Fibroblast of lung (primary cell): ENCODE measurements at regions not wholly inside any gene's neighbourhood (a gene's known extent, or its start where the extent isn't known, plus 50 kb on each side); places are given as distances from the start of the nearest gene placed in this dataset.

ENCODE experiments used
- DNase-seq, 2 donors: peaks; one replicate each; pipeline versions ENCODE4 v3.0.0 to v3.0.0-alpha.2; 2010; ENCODE audit warnings: low read depth in 2 of 2
- H2AFZ ChIP-seq: 2 replicates; pipeline ENCODE4 v1.5.1; 2012; ENCODE audit warnings: low read length, control low read depth, inconsistent platforms
- H3K27ac ChIP-seq: 2 replicates; pipeline ENCODE4 v1.5.1; 2011; ENCODE audit warnings: low read length, control low read depth; ENCODE audit not compliant: insufficient read depth
- H3K27me3 ChIP-seq: 2 replicates; pipeline ENCODE4 v1.5.1; 2011; ENCODE audit warnings: mild to moderate bottlenecking, low read length; ENCODE audit not compliant: control insufficient read depth, insufficient read depth
- H3K36me3 ChIP-seq: 2 replicates; pipeline ENCODE4 v1.5.1; 2011; ENCODE audit warnings: low read length; ENCODE audit not compliant: control insufficient read depth, insufficient read depth
- H3K4me1 ChIP-seq: 2 replicates; pipeline ENCODE4 v1.5.1; 2011; ENCODE audit warnings: low read length; ENCODE audit not compliant: control insufficient read depth, insufficient read depth; ENCODE audit errors: extremely low read depth
- H3K4me2 ChIP-seq: 2 replicates; pipeline ENCODE4 v1.5.1; 2011; ENCODE audit warnings: low read length, control low read depth; ENCODE audit not compliant: insufficient read depth; ENCODE audit errors: extremely low read depth
- H3K4me3 ChIP-seq, 4 experiments: fragments of 200-600 bp in 1 of 4; sonication (generic) in 1 of 4; replicated peaks in 1 of 4; 2 replicates each; pipeline ENCODE4 v1.5.1; 2011 to 2016; ENCODE audit warnings: low read length in 4 of 4, low read depth in 3 of 4, mild to moderate bottlenecking in 3 of 4, control low read depth in 2 of 4, inconsistent platforms in 1 of 4, mixed read lengths in 1 of 4; ENCODE audit not compliant: insufficient read depth in 1 of 4; ENCODE audit errors: control extremely low read depth in 1 of 4
- H3K79me2 ChIP-seq: 2 replicates; pipeline ENCODE4 v1.5.1; 2012; ENCODE audit warnings: mild to moderate bottlenecking, low read length, inconsistent platforms; ENCODE audit not compliant: control insufficient read depth, insufficient read depth
- H3K9ac ChIP-seq: 2 replicates; pipeline ENCODE4 v1.5.1; 2011; ENCODE audit warnings: mild to moderate bottlenecking, low read length, control low read depth; ENCODE audit not compliant: insufficient read depth
- H3K9me3 ChIP-seq: 2 replicates; pipeline ENCODE4 v1.5.1; 2012; ENCODE audit warnings: low read depth, low read length; ENCODE audit not compliant: control insufficient read depth, insufficient read depth
- H4K20me1 ChIP-seq: 2 replicates; pipeline ENCODE4 v1.5.1; 2011; ENCODE audit warnings: low read length; ENCODE audit not compliant: control insufficient read depth, insufficient read depth; ENCODE audit errors: extremely low read depth
- CTCF ChIP-seq, 2 donors: IDR thresholded peaks in 1 of 2; conservative IDR thresholded peaks in 1 of 2; 1 replicate in 1 of 2; 2 replicates in 1 of 2; pipeline ENCODE4 v1.5.1; 2011 to 2012; ENCODE audit warnings: low read length in 2 of 2, control low read depth in 1 of 2, inconsistent platforms in 1 of 2, low read depth in 1 of 2, mild to moderate bottlenecking in 1 of 2
- EZH2 ChIP-seq: IDR thresholded peaks from 2 replicates; pipeline ENCODE4 v1.5.1; 2012; ENCODE audit warnings: low read length, control low read depth, mild to moderate bottlenecking; ENCODE audit errors: missing control alignments

DNA sequence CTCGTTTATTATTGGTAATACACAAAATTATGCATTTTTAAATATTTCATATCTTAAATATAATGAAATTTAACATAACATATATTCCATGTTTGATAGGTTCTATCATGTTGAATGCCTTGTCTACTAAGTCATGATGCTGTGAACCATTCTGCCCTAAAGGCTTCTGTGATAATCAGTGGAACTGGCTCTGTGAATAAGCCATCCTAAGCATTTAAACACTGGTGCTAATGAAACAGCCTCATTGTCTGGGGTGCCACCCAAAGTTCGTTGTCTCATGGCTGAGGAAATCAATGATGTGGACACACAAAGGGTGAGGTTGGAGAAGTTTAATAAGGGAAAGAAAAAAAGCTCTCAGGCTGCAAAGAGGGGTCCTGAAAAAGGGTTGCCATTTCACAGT is 264.7 kb upstream of the ZRANB2 start:
- Histone ChIP-seq H3K4me2 (no peak overlapping the region), H3K27me3 (no peaks in the 10 kb centered on the region), H3K4me3 (no peak overlapping the region), H3K36me3 (no peaks in the 10 kb centered on the region), H3K9me3 (no peaks in the 10 kb centered on the region), H4K20me1 (no peaks in the 10 kb centered on the region), H3K27ac (no peak overlapping the region), H3K9ac (no peak overlapping the region), H3K79me2 (no peaks in the 10 kb centered on the region), H2AFZ (no peak overlapping the region), H3K4me1 (no peaks in the 10 kb centered on the region)
- no peak for TF ChIP-seq EZH2
- TF ChIP-seq CTCF (conservative IDR thresholded peaks at IDR 0.05 in 1 of 2, IDR thresholded peaks at IDR 0.05 in 1 of 2; ENCODE audit: low read depth in 1 of 2, low read length in 2 of 2) = no peak
- DNase-seq = no peak

DNA sequence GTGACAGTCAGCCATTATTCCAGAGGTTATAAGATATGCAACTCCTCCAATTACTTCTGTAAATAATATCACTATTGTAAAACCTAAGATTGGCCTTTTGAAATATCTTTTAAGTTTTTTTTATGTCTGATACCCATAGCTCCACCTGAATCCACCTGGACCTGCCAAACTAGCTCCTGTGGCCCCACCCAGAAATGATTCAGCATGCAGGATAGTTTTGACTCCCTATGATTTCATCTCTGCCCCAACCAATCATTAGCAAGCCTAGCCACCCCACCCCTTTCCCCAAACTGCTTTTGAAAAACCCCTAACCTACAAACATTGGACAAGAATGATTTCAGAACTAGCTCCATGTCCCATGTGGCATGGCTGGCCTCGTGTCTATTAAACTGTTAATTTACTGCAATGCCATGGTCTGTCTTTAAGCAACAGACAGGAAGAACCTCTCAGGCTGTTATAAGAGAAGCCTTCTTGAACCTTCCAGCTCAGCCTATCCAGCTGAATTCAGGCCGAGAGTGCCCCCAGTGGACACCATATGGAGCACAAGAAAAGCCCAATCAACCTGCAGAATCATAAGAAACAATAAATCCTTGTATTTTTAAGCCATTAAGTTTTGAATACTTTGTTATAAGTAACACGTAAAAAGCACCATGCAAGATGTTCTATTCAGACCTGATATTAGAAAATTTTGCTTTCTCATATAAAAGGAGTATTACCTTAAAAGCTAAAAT is 263.0 kb upstream of the ZRANB2 start:
- no peak for DNase-seq
- no peaks in the 10 kb centered on the region for H4K20me1 ChIP-seq
- no peaks in the 10 kb centered on the region for H3K36me3 ChIP-seq
- no peaks in the 10 kb centered on the region for H3K9me3 ChIP-seq
- no peaks in the 10 kb centered on the region for H3K4me1 ChIP-seq
- no peaks in the 10 kb centered on the region for H3K79me2 ChIP-seq
- H3K4me3 ChIP-seq = no peak overlapping the region
- H3K27me3 ChIP-seq = no peaks in the 10 kb centered on the region
- H3K27ac ChIP-seq = no peak overlapping the region
- no peak overlapping the region for H2AFZ ChIP-seq
- no peak overlapping the region for H3K4me2 ChIP-seq
- TF ChIP-seq EZH2 (no peak), CTCF (conservative IDR thresholded peaks at IDR 0.05 in 1 of 2, IDR thresholded peaks at IDR 0.05 in 1 of 2; ENCODE audit: low read depth in 1 of 2, low read length in 2 of 2) (no peak)
- no peak overlapping the region for H3K9ac ChIP-seq

- no peak for DNase-seq
- Histone ChIP-seq H3K9ac (no peak overlapping the region), H4K20me1 (no peaks in the 10 kb centered on the region), H3K27me3 (no peaks in the 10 kb centered on the region), H2AFZ (no peak overlapping the region), H3K4me2 (no peak overlapping the region), H3K27ac (no peak overlapping the region), H3K4me1 (no peaks in the 10 kb centered on the region), H3K36me3 (no peaks in the 10 kb centered on the region), H3K9me3 (no peaks in the 10 kb centered on the region), H3K4me3 (no peak overlapping the region), H3K79me2 (no peaks in the 10 kb centered on the region)
- TF ChIP-seq CTCF (conservative IDR thresholded peaks at IDR 0.05 in 1 of 2, IDR thresholded peaks at IDR 0.05 in 1 of 2; ENCODE audit: low read depth in 1 of 2, low read length in 2 of 2) (no peak), EZH2 (no peak)
Measured at GRCh38 chr1:71339238-71339637, 258.4 kb upstream of the ZRANB2 start.
